Dendritic cell treated with granulocyte-macrophage colony-stimulating factor and Interleukin-4, amounts not matched to agents 40 ng/mL and 50 ng/mL, for 4 days (primary cell): ENCODE measurements at regions not wholly inside any gene's neighbourhood (a gene's known extent, or its start where the extent isn't known, plus 50 kb on each side); places are given as distances from the start of the nearest gene placed in this dataset.
"Not testable (repeated sequence)": the region's sequence is repeated elsewhere in the genome, so short reads cannot be mapped to it uniquely, and the experiment has no call there.

ENCODE experiments used
- H3K27ac Mint-ChIP-seq: one replicate; pipeline ENCODE4 v1.8.0; 2022; ENCODE audit warnings: mild to moderate bottlenecking, mixed read lengths
- H3K27me3 Mint-ChIP-seq: one replicate; pipeline ENCODE4 v1.8.0; 2022; ENCODE audit warnings: mild to moderate bottlenecking, mixed read lengths
- H3K36me3 Mint-ChIP-seq: one replicate; pipeline ENCODE4 v1.8.0; 2022; ENCODE audit warnings: low read depth, mixed read lengths
- H3K4me1 Mint-ChIP-seq: one replicate; pipeline ENCODE4 v1.8.0; 2022; ENCODE audit warnings: low read depth, mixed read lengths
- H3K4me3 Mint-ChIP-seq: one replicate; pipeline ENCODE4 v1.8.0; 2022; ENCODE audit warnings: mild to moderate bottlenecking, moderate library complexity, mixed read lengths
- H3K9me3 Mint-ChIP-seq: one replicate; pipeline ENCODE4 v1.8.0; 2022; ENCODE audit warnings: mixed read lengths
- intact Hi-C: fragments of 100-400 bp; cut with micrococcal nuclease; formaldehyde crosslinking; loops from one replicate; pipeline ENCODE4 v1.15.0; 2022

GRCh38 chr18:30446605-30447004 is 595.9 kb downstream of the DSC3 start:
- H3K9me3 Mint-ChIP-seq: no peaks in the 10 kb centered on the region
- H3K4me1 Mint-ChIP-seq: no peaks in the 10 kb centered on the region
- no peak overlapping the region for H3K4me3 Mint-ChIP-seq
- H3K27me3 Mint-ChIP-seq: no peaks in the 10 kb centered on the region
- H3K36me3 Mint-ChIP-seq: no peaks in the 10 kb centered on the region
- no peak overlapping the region for H3K27ac Mint-ChIP-seq
- intact Hi-C loops: no loop called here

- no peaks in the 10 kb centered on the region for H3K4me1 Mint-ChIP-seq
- H3K27me3 Mint-ChIP-seq: no peaks in the 10 kb centered on the region
- H3K9me3 Mint-ChIP-seq: no peaks in the 10 kb centered on the region
- H3K27ac Mint-ChIP-seq: no peak overlapping the region
- intact Hi-C loops: no loop called here
- H3K4me3 Mint-ChIP-seq: no peak overlapping the region
- no peaks in the 10 kb centered on the region for H3K36me3 Mint-ChIP-seq
Measured at GRCh38 chr18:30444544-30444943, 598.0 kb downstream of the DSC3 start.

GRCh38 chr18:30440351-30440750 is 602.2 kb downstream of the DSC3 start:
- Mint-ChIP-seq H3K4me1 (no peaks in the 10 kb centered on the region), H3K36me3 (no peaks in the 10 kb centered on the region), H3K27me3 (no peaks in the 10 kb centered on the region), H3K4me3 (no peak overlapping the region), H3K9me3 (no peaks in the 10 kb centered on the region), H3K27ac (no peak overlapping the region)
- intact Hi-C loops: no loop called here

- H3K9me3 Mint-ChIP-seq: no peaks in the 10 kb centered on the region
- H3K4me1 Mint-ChIP-seq: no peaks in the 10 kb centered on the region
- H3K4me3 Mint-ChIP-seq: no peak overlapping the region
- H3K36me3 Mint-ChIP-seq: no peaks in the 10 kb centered on the region
- H3K27ac Mint-ChIP-seq: no peak overlapping the region
- no peaks in the 10 kb centered on the region for H3K27me3 Mint-ChIP-seq
- intact Hi-C loops: no loop called here
Measured at GRCh38 chr18:30439174-30439573, 603.4 kb downstream of the DSC3 start.

- Mint-ChIP-seq H3K4me3 (no peak overlapping the region), H3K27me3 (no peaks in the 10 kb centered on the region), H3K36me3 (no peaks in the 10 kb centered on the region), H3K4me1 (no peaks in the 10 kb centered on the region), H3K27ac (no peak overlapping the region), H3K9me3 (no peaks in the 10 kb centered on the region)
- intact Hi-C loops: no loop called here
Measured at GRCh38 chr18:30432349-30432748, 610.2 kb downstream of the DSC3 start.

- H3K4me3 Mint-ChIP-seq, H3K4me1 Mint-ChIP-seq, H3K27ac Mint-ChIP-seq, H3K36me3 Mint-ChIP-seq, intact Hi-C loops, H3K27me3 Mint-ChIP-seq: not testable (repeated sequence)
- H3K9me3 Mint-ChIP-seq: peaks cover 20% of the 10 kb centered on the region
Measured at GRCh38 chr18:30419399-30419798, 623.1 kb downstream of the DSC3 start.

- Mint-ChIP-seq H3K4me3 (no peak overlapping the region), H3K27me3 (no peaks in the 10 kb centered on the region), H3K9me3 (peaks cover 20% of the 10 kb centered on the region), H3K36me3 (no peaks in the 10 kb centered on the region), H3K4me1 (no peaks in the 10 kb centered on the region), H3K27ac (no peak overlapping the region)
- intact Hi-C loops: no loop called here
Measured at GRCh38 chr18:30415903-30416302, 626.6 kb downstream of the DSC3 start.

- H3K4me3 Mint-ChIP-seq: no peak overlapping the region
- no peak overlapping the region for H3K27ac Mint-ChIP-seq
- H3K4me1 Mint-ChIP-seq: no peaks in the 10 kb centered on the region
- H3K9me3 Mint-ChIP-seq: peaks cover 10% of the 10 kb centered on the region
- no peaks in the 10 kb centered on the region for H3K36me3 Mint-ChIP-seq
- intact Hi-C loops: no loop called here
- no peaks in the 10 kb centered on the region for H3K27me3 Mint-ChIP-seq
Measured at GRCh38 chr18:30409120-30409519, 633.4 kb downstream of the DSC3 start.

- Mint-ChIP-seq H3K9me3 (peaks cover 10% of the 10 kb centered on the region), H3K27ac (no peak overlapping the region), H3K4me3 (no peak overlapping the region), H3K4me1 (no peaks in the 10 kb centered on the region), H3K36me3 (no peaks in the 10 kb centered on the region), H3K27me3 (no peaks in the 10 kb centered on the region)
- intact Hi-C loops: no loop called here
Measured at GRCh38 chr18:30406728-30407127, 635.8 kb downstream of the DSC3 start.

GRCh38 chr18:30405038-30405437 is 637.5 kb downstream of the DSC3 start:
- intact Hi-C loops: no loop called here
- H3K4me3 Mint-ChIP-seq: no peak overlapping the region
- no peaks in the 10 kb centered on the region for H3K27me3 Mint-ChIP-seq
- no peaks in the 10 kb centered on the region for H3K4me1 Mint-ChIP-seq
- H3K36me3 Mint-ChIP-seq: no peaks in the 10 kb centered on the region
- H3K9me3 Mint-ChIP-seq: peaks cover 10% of the 10 kb centered on the region
- no peak overlapping the region for H3K27ac Mint-ChIP-seq

GRCh38 chr18:30404422-30404821 is 638.1 kb downstream of the DSC3 start:
- peaks cover 6% of the 10 kb centered on the region for H3K9me3 Mint-ChIP-seq
- no peak overlapping the region for H3K27ac Mint-ChIP-seq
- no peaks in the 10 kb centered on the region for H3K27me3 Mint-ChIP-seq
- H3K36me3 Mint-ChIP-seq: no peaks in the 10 kb centered on the region
- no peaks in the 10 kb centered on the region for H3K4me1 Mint-ChIP-seq
- H3K4me3 Mint-ChIP-seq: no peak overlapping the region
- intact Hi-C loops: no loop called here

- Mint-ChIP-seq H3K27me3 (no peaks in the 10 kb centered on the region), H3K4me1 (no peaks in the 10 kb centered on the region), H3K4me3 (no peak overlapping the region), H3K27ac (no peak overlapping the region), H3K9me3 (no peaks in the 10 kb centered on the region), H3K36me3 (no peaks in the 10 kb centered on the region)
- intact Hi-C loops: no loop called here
Measured at GRCh38 chr18:30403278-30403677, 639.3 kb downstream of the DSC3 start.

GRCh38 chr18:30387401-30387800 is 655.1 kb downstream of the DSC3 start:
- Mint-ChIP-seq H3K36me3 (no peaks in the 10 kb centered on the region), H3K27me3 (no peaks in the 10 kb centered on the region), H3K27ac (no peak overlapping the region), H3K9me3 (no peaks in the 10 kb centered on the region), H3K4me3 (no peak overlapping the region), H3K4me1 (no peaks in the 10 kb centered on the region)
- intact Hi-C loops: no loop called here

GRCh38 chr18:30386624-30387023 is 655.9 kb downstream of the DSC3 start:
- Mint-ChIP-seq H3K27ac (no peak overlapping the region), H3K27me3 (no peaks in the 10 kb centered on the region), H3K9me3 (no peaks in the 10 kb centered on the region), H3K36me3 (no peaks in the 10 kb centered on the region), H3K4me3 (no peak overlapping the region), H3K4me1 (no peaks in the 10 kb centered on the region)
- intact Hi-C loops: no loop called here

GRCh38 chr18:30385684-30386083 is 656.9 kb downstream of the DSC3 start:
- Mint-ChIP-seq H3K4me3 (no peak overlapping the region), H3K4me1 (no peaks in the 10 kb centered on the region), H3K36me3 (no peaks in the 10 kb centered on the region), H3K27ac (no peak overlapping the region), H3K9me3 (no peaks in the 10 kb centered on the region), H3K27me3 (no peaks in the 10 kb centered on the region)
- intact Hi-C loops: no loop called here

- Mint-ChIP-seq H3K4me3 (no peak overlapping the region), H3K9me3 (peaks cover 11% of the 10 kb centered on the region), H3K4me1 (no peaks in the 10 kb centered on the region), H3K27ac (no peak overlapping the region), H3K36me3 (no peaks in the 10 kb centered on the region), H3K27me3 (no peaks in the 10 kb centered on the region)
- intact Hi-C loops: no loop called here
Measured at GRCh38 chr18:30381826-30382225, 660.7 kb downstream of the DSC3 start.
